ENCODE measurements at regions not wholly inside any gene's neighbourhood (a gene's known extent, or its start where the extent isn't known, plus 50 kb on each side); places are given as distances from the start of the nearest gene placed in this dataset.

DNA sequence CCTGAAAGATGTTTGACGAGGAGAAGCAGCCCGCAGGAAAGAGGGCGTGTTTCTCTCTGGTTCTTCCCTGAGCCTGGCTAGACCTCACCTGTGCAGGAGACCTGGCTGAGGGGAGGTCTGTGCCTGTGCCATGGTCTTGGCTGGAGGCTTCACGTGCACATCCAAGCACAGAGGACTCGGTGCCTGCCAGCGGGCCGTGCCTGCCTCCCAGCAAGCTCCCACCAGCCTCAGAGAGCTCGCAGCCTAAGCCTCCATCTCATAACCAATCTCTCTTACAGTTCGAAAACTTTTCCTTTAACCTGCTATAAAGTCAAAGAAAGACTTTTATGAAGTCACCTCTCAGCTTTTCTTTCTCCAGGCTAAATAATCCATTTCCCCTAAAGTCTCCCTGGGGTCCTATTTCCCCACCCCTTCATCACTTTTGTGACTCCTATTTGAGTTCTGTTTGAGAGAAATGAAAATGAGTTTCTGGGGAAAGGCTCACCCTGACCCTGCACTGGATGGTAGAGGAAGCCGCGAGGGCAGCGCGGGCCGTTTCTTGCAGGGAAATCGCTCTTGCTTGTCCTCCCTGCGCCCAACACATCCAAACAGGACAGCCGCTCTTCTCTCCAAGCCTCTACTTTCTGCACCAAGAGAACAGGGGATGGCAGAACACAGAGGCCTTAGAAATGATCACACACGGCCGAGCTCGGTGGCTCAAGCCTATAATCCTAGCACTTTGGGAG, 521.0 kb downstream of the SOX11 start:
- no peak for DNase-seq

DNA sequence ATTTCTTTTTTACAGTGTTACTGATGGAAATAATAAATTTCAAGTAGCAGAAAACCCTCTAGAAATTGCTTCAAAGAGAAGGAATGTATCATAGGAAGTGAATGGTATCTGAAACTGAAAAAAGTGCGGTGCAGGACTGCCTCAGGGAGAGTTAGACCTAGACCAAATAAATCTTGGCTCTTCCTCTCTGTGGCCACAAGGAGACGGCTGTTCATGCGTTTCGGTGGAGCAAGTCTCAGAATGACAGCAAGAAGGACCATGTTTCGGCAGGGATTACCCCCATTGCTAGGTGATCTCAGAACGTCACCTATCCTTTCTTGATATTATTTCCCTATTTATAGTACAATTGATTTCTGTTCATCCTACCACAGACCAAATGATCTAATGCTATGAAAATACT, 522.3 kb downstream of the SOX11 start:
- no peak for DNase-seq

DNA sequence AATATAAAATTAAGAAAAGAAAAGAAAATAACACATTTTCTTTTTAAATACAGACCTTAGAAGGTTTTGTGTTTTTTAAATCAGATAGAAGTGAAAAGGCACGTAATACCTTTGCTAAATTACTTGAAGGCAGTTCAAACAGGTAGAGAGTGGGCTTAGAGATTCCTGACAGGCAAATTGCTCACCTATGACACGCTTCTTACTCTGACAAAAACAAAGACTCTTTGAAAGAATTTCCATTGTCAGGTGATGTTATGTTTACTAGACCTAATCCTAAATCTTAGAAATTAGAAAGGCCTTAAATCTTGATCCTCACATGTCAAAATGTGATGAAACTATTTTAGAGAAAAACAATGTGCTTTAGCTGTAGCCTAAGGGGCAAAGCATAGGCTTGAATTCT, 522.9 kb downstream of the SOX11 start:
- no peak for DNase-seq

DNA sequence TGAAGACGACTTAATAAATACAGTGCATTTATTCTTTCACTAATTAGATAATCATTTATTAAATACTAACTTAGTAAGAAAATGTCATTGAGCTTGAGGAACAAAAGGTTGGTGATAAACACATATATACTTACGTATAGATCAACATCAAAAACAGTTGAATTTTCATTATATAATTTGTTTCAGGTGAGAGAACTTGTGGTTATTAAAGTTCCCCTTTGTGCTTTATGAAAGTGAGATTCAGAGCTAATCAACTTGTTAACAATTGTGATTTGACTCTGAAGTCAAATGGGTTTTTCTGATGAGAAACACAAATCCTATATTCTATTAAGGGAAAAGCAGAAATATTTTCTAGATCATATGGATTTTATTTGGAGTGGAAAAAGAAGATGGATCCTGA, 524.0 kb downstream of the SOX11 start:
- DNase-seq, result no peak

DNA sequence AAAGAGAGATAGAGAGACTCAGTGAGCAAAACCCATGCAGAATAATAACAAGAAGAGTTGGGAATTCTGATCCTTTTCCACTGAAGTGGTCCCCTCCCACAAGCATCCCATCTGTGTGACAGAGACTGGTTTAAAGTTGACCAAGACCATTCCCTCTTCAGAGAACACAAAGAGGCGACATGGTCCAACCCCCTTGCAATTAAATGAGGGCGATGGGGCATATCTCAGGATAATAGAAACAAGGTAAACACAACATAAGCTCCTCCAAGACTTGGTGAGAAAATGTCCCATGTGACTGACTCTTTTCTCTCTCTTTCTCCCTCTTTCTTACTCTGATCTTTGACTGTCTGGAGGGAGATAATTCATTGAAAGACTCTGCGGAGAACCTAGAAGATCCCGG, 526.7 kb downstream of the SOX11 start:
- DNase-seq, result no peak

DNA sequence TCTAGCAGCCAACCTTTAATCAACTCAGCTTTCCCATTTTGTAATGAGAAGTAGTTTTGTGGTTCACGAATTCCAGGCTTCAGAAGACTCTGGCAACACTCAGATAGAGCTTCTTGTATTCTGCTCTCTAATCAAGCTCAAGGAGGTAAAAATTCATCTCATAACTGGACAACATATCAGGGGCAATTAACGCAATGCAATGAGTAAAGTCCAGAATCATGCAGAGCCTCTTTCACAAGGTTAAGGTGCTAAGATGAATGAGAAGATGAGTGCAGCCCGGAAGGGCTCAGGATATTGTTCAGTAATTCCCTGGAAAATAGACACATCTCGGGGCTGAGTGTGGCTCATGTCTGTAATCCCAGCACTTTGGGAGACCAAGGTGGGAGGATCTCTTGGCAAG, 527.7 kb downstream of the SOX11 start:
- no peak for DNase-seq

DNA sequence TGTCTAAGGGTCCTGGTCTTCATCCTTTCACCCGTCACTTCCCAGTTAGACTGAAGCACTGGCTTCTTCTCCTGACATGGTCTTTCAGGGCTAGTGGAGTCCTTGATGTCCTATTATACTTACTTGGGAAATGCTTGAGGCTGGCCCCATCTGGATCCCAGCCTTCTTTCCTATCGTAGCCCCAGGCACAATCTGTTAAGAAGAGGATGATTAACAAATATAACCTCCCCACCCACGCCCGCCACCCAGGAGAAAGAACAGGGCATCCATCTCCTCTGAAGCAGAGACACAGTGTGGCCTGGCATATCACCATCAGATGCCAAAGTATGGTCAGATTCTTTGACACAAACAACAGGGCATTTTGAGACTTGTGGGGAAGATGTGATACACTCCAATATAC, 530.1 kb downstream of the SOX11 start:
- DNase-seq, result no peak

DNA sequence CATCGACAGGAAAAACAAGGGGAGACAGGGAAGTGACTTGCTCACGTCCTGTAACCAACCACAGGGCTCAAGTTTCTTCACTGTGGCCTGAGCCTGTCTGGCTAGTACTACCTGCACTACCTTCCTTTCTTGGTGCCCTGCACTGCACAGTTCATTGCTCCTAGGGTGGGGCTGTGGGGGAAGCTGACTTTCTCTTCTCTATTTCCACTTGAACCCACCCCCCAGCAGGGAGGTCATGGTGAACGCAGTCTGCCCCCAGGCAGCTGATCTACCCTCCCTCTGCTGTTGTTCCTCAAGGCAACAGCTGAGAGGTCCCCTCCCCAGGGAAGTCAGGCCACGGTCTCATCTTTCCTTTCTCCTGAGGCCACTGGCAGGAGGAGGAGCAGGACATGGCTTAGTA, 532.1 kb downstream of the SOX11 start:
- DNase-seq, result no peak

DNA sequence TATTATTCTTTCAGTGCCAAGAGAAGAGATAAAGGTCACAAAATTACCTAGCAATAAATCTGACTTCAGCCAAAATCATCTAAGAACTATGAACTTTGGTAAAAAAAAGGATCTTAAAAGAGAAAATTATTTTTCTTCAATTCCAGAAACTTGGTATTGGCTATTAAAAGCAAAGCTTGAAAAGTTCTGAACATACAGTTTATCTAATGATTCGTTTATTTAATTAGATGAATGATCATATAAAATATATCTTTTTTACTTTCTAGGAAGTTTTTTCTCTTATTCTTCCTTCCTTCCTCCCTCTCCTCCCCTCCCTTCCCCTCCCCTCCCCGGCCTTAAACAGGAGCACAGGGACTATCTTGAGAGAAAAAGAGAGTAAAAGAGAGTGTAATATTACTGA, 536.1 kb downstream of the SOX11 start:
- DNase-seq, result no peak

DNA sequence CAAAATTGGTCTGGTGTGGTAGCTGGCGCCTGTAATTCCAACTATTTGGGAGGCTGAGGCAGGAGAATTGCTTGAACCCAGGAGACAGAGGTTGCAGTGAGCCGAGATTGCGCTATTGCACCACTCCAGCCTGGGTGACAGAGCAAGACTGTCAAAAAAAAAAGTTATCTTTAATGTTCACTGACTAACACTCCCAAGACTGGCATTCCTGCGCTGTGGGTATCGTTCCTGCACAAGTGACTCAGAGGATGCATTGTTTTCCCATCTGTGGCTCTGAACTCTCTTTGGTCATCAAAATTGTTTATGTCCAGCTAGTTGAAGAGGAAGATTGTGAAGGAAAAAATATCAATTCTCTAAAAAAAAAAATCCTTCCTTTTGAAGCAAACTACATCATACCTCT, 539.0 kb downstream of the SOX11 start:
- no peak for DNase-seq

DNA sequence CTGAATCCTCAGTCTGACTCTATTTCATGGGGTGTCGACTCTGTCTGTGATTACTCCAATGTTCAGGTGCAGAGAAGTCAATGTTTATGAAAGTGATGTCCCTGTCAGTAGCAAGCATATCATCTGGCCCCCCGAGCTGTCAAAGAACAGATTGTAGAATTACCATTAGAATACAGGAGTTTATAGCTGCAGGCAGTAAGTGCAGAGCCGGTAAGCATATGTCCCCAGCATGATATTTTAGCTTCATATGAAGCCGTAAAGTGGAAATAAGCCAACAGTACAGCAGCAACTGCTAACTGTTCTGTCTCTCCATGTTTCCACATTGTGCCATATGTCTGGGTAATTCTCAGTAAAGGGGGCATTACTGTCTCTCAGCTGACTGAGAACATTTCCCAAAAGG, 541.8 kb downstream of the SOX11 start:
- no peak for DNase-seq

DNA sequence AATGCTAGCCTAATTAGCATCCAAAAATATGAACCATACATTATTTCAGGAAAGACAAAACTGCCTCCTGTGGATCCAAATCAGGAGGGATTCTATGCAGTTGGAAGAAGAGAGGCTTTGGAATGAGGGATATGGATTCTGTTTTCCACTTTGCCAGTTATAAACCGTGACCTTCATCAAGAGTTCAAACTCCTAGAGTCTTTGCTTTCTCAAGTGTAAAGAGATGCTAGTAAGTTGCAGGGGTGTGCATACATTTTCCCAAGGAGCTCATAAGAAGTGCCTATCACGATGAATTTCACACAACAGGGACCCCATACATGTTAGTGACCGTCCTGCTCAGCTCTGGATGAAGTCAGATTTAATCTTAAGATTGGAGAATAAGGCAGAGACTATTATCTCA, 542.5 kb downstream of the SOX11 start:
- DNase-seq, result no peak

DNA sequence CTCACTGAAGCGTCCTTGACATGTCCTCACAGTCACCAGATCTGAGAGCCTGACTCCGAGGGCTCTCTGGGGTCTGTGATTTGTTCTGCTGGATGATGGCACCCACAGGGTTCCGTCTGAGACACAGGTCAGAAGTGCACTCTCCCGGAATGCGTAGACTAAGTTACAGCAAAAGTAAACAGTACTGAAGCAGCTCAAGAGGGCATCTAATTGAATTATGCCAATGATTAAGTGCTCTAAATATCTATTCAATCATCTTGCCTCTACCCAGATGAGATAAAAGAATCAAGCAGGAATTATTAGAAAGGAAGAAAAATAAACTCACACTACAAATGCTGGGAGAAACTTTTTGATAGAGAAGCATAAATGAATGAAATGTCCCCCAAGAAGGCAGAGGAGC, 544.1 kb downstream of the SOX11 start:
- DNase-seq, result no peak

DNA sequence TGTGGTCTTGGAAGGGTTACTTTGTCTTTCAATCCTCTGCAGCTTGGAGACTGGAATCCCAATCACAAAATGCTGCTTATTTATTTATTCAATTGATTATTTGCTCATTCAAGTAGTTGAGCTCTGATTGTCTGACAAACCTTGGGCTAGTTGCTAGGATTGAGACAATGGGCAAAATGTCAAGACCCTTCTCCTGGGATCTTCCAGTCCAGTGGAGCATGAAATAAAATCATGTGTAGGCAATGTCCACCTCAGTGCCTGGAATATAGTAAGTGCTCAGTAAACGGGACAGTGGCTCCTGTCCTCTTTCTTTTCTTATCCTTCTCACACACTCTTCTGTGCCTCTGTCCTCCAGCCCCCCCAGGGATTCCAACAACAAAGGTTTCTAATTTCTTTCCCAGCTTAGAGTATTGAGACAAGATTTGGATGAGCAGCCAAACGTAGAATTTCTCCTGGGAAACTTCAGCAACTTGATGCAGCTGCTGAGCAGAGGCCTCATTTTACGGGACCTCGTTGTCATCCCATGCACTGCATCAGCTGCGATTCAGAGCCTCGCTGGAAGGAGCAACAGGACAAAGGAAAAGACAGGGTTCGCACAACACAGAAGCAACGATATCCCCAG, 545.0 kb downstream of the SOX11 start:
- no peak for DNase-seq

DNA sequence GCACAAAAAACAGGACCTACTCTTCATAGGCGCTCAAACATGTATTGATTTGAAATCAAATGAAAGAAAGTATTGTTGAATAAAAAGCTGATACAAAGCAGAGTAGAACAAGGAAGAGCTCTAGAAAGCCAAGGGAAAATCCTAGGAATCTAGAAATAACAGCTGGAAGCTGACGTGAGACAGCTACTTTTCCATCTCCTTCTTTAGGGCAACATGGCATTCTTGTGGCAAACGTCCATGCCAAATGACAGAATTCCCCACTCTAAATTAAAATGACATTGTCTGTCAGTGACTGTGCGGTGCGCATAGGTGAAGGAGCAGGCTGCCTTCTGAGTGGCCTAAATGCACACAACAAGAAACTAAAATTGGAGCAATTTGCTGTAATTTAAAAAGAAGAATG, 557.4 kb downstream of the SOX11 start:
- no peak for DNase-seq

DNA sequence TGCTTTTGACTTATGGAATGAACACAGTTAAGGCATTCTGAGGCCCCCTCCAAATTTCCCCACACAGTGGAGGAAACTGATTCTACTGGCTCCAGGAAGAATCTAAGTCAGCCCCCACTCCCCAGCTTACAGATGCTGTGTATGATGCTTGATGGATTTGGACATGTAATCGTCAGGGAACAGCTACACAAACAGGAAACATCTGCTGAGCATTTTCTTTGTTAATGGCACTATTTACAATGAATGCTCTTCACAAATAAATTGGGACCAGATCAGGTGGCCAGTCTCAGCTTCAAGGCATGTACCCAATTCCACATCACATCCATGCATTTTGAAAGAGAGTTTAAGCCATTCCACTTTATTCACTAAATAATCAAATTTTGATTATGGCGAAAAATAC, 562.3 kb downstream of the SOX11 start:
- DNase-seq, result no peak

DNA sequence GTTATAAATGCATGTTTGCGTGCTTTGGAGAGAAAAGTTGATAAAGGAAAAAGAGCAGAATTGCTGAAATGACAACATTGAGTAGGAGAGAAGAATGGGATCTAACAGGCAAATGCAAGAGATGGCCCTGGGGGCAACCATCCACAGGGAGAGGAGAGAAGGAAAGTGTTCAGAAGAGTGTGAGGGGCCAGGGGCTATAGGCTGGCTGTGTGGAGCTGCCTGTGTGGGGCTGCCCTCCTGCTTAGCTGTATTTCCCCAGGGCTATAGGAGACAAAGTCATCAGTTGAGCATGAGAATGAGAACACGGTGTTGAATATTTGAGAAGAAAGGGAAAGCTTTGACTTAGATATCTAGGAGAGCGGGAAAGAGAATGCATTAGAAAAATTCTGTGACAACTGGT, 572.0 kb downstream of the SOX11 start:
- DNase-seq, result no peak

DNA sequence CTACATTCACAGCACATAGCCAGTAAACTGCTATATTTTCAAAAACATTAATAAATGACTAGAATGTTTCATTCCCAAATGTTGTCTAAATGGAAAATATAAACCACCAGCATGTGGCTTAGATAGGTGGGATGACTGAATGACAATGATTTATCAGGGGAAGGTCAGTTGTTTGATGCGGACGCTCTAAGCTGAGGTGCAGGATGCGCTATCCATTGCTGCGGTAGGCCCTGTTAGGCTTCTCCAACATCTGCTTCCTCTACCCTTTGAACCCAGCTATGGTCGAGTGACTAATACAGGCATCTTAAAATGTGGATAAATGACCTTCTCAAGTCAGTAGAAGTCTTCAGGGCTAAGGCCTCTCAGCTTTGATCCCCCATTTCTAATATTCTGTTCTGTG, 584.2 kb downstream of the CMPK2 start:
- DNase-seq, result no peak

DNA sequence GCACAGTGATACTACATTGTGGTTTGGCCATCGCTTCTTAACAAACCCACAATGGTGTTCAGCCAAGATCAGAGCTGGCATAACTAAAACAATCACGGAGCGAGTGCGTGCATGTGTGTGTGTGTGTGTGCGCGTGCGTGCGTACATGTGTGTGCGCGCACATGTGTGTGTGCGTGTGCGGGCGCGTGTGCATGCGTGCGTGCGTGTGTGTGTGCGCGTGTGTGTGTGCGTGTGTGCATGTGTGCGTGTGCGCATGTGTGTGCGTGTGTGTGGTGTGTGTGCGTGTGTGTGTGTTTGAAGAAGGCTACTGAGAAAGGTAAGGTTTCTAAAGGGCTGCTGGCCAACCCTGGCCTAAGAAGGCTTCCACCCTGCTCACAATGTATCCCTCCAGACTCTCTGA, 582.4 kb downstream of the CMPK2 start:
- DNase-seq, result no peak

DNA sequence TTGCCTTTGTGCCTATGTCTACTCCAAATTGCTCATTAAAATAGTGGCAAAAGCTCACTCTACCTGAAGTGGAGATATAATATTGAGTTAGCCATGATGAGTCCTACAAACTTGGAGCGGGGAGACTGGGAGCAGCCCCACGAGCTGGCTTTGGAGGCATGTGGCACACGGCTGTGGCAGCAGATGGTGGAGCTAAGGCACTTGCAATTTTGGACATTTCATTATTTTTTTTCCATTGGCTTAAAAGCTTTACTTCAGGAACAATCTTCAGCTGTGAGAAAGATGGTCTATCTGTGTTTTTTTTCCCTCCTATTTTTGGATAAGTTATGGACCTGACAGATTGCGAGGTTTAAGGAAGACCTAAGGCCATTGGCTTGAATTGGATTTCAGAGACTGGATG, 578.3 kb downstream of the CMPK2 start:
- no peak for DNase-seq

DNA sequence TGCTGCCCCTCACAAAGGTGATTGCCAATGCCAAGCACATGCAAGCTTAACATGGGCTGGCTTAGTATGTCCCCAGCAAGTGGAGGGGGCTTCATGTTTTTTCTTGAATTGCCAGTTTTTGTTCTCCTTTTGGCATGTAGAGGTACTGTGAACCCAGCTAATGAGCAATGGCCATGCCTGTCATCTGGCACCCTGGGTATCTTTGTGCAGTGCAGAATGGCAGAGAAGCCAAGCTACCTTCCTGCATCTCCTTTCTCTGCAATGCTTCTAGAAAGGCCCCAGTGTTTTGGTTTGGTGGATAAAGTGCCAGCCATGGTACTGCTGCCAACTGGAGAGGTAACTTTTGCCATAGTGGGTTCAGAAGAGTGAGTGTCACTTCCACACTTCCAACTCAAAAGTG, 576.9 kb downstream of the CMPK2 start:
- no peak for DNase-seq

DNA sequence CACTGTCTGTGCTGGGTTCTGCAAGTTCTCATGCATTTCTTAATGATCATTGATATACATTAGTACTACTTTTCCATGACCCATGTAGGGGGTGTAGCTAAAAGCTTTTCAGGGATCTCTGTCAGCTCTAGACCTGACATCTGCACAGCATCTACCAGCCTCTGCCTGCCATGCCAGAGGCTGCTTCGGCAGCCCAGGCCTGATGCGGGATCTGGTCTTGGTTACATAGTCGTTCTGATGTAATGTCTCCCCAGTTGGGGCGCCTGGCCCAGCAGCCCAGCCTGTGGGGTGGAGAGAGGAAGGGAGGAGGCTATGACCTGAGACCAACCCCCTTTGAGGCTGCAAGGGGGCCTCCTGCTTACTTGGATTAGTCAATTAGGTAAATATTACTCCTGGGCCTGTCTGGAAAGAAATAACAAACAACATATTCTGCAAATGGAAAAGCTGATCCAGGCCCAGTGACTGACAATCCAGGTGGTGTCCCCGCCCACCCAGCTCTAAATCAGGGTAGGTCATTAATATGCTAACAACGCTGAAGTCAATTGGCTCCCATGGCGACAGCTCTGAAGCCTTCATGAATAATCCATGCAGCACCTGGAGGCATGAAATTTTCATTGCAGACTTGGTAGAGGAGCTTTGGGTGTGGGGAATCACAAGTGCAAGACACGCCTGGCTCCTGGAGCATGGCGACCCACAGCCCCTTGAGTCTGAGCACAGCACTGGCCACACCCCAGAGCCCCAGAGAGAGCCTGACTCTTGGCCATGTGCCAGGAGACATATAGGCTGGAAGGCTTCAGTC, 575.3 kb downstream of the CMPK2 start:
- DNase-seq, result no peak

DNA sequence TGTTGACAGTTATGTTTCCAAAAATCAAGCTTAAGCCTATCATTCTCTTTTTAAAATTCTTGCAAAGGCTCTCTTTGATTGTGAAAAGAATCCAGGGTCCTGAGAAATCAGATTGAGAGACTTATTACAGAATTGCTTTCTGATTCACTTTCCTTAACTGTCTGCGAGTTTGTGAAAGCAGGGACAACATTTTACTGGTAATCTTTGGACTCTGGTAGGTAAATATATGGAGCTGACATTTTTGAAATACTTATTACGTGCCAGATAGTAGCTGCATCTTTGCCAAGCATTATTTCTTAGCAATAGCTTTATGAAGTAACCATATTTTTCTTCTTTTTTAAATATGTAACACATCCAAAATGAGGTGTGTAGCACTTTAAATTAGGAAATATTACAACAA, 570.9 kb downstream of the CMPK2 start:
- DNase-seq, result no peak

DNA sequence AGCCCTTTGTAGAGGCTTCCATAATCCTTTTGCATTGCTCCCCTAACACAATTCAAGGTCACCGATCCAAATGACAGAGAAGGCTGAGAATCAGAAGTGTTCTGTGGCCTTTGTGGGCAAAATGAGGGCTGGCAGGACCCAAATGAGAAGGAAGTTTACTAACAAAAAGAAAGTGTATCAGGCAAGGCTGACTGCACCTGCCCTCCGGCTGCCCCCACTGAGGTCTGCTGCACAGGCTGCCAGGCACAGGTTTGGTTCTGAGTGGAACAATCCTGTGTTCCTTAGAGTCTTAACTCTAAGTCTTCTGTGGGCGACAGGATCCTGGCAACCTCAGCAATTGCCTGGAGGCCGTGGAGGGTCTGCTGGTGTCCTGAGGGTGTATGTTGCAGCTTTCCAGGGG, 568.5 kb downstream of the CMPK2 start:
- DNase-seq, result no peak
